ENCODE measurements at regions not wholly inside any gene's neighbourhood (a gene's known extent, or its start where the extent isn't known, plus 50 kb on each side); places are given as distances from the start of the nearest gene placed in this dataset.
A peak's percentile ranks its signal among the peaks of the same experiment; 100 is the strongest.
"Not testable (repeated sequence)": the region's sequence is repeated elsewhere in the genome, so short reads cannot be mapped to it uniquely, and the experiment has no call there.

DNA sequence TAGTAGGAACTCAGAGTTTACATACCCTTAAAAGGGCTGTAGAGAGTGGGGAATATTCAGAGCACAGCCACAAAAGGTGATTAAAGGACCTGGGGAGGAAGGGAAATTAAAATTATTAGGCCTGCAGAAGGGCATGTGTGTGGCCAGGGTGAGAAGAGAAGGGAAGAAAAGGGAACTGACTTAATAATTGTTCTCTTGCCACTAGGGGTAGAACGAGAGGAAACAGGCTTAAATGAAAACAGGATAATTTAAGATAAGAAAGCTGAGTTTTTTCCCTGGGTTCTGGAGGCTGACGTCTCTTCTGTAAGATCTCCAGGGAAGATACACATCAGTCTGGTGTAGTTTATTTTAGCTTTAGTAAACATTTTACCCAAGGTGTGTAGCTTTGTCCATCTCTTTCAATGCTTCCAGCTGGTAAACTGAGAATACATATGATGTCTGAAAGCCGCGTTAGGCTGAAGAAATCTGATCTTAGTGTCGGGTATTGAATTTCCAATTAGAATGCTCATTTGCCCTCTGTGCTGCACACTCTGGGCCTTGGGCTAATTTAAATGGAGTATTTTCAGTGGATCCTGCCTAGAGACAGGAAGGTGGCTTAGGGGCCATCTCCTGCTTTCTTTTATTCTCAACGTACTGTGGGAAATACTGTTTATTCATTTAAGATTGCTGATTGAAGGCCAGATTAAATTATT, 416.8 kb downstream of the TMEM38B start:
- no peak for DNase-seq

DNA sequence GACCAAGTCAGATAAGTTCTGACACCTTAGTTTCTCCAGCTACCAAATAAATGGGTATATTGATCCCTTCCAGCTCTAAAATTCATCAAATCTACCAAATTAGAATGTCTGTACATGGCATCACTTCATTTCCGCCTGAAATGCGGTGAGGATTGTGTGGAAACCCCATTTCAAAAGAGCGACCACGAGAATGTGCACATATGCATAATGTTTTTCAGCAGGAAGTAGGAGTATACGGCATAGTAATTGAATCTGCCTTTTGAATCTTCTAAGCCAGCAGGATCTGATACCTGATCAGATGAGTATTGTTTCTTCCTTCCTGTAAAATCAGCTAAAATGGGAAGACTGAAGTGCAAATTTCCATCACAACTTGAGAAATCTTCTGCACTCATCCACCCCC, 418.6 kb downstream of the TMEM38B start:
- DNase-seq: no peak

DNA sequence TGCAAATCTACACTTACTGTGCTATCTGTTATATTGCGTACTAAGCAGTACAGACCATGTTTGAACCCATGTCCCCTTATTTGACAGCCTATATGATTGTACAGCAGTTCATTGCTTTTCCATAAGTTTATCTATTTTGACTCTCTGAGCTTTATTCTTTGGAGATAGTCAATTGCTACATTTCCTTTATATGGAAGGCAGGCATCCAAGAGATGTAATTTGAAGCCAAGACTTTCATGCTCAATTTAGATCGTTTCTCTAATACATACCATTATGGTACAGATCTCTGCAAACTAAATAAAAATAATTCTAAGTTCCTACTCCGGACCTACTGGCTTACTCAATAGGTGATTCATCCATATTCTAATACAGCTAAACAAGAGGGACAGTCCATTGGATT, 424.8 kb downstream of the TMEM38B start:
- no peak for DNase-seq

DNA sequence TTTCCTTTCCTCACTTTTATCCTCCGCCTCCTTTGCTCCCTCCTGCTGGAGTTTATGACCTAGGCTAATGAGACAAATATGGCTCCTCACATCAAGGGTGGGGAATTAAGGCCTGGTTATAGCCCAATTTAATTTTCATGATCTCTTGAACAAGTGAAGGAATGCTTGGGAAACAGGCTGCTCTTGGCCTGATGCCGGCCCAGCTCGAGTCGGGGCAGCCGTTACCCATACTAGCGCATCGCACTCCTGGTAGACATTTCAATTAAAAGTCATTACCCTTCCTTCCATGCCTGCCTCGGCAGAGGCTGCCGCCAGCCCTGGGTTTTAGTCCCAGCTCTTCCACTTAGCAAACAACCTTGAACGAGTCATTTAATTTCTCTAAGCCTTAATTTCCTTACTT, 425.7 kb downstream of the TMEM38B start:
- no peak for DNase-seq

DNA sequence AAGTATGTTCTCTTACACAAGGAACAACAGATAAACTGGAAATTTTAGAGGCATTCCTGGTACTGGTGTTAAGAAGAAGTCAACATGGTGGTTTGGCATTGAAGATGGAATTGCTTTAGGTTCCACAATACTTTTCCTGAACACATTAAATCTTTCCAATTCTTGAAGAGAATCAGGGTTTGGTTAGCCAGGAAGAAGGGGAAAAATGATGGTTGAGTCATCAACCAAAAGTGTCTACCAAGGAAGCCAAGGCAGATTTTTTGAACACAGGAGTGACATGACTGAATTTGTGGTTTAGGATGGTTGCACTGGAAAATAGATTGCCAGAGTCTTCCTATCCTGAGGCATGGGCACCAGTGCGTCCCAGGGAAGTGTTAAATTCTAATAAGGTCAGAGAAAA, 433.4 kb downstream of the TMEM38B start:
- DNase-seq: no peak

DNA sequence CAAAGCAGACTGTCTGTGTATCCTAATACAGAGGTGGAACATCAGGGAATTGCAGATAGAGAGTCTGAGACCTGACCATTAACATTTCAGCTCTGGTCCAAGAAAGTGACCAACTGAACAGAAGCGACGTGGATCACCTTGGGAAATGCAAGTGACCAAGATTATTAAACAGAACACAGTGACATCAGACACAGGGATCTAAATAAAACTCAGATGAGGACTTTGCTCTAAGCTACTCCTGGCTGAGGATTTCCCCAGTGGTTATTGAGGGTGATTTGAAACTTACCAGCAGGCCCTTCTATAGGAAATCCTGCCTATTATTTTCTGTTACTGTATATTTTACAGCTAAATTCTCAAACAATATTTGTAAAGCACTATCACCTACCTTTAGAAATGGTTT, 436.0 kb downstream of the TMEM38B start:
- DNase-seq: no peak

DNA sequence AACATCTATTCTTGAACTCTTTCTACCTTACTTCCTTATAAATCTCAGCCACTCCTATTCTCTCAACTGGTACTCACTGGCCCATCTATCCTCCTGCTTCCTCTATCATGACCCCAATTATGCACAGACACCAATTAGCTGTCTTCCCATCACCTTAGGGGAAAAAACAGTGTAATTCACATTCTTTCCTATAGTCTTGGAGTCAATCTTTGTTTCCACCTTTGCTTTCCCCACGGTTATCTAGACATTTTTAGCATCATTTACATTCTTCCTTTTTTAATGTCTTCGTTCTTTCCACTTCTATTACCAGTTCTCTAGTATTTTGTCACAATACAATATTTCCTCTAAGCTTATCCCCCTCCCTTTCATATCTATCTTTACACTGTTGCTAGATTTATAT, 449.4 kb downstream of the TMEM38B start:
- DNase-seq: no peak

DNA sequence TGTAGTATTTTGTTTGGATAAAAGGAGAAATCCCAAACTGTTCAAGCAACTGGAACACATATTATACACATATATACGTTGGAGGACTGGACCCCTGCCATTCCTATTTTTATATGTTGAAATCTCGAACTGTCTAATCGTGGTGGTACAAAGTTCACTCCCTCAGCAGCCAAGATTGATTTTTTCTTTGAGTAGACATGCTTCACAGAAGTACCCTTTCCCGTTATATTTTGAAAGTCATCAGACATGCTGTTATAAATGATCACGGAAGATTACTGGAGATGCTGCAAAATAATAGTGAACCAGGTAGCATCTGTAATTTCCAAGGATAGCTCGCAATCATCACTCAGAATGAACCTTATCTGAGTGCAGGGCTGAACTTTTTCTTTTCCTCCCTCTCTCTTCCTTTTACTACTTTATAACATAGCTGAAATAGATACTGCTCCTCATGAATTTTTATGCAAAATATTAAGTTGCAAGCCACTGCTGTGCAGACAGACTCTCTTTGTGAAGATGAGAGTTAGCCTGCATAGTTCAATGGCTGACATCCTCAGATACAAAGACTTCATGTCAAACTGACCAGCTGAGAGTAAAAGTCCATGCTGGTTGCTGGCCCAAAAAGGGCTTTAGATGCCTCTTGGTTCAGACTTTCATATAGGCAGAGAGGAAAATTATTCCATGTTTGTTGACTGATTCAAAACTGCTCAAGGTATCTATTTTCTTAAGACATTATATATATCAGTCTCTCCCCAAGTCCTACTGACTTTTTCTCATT, 451.9 kb downstream of the TMEM38B start:
- DNase-seq: no peak

DNA sequence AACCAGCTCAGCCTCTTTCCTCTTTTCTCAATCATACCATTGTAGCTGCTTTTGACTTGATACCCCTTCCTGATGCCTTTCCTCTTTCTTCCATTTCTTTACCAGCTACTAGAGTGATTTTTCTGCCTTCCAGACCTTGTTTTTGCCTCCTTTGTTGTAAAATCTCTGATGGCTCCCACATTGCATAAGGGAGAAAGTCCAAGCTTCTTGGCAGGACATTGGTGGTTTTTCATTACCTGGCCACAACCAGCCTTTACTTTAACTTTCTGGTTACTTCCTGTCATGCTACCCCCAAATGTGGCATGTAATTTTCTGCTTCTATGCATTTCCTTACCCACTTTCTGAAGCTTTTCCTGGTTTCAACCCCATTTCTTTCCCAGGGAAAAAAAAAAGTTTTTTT, 452.5 kb downstream of the TMEM38B start:
- DNase-seq: no peak

DNA sequence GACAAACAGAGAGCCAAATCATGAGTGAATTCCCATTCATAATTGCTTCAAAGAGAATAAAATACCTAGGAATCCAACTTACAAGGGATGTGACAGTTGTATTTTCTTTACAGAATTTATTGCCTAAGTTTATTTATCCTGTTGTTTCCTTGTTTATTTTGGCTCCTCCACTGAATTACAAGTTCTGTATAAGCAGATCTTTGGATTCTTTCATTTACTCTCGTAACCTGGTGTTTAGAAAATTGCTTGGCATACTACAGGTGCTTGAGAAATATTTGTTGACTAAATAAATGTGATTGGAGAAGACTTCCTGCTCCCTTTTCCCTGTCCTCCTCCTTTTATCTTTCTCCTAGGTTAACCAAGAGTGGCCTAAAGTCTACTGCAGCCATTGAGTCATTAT, 455.6 kb downstream of the TMEM38B start:
- DNase-seq: no peak

DNA sequence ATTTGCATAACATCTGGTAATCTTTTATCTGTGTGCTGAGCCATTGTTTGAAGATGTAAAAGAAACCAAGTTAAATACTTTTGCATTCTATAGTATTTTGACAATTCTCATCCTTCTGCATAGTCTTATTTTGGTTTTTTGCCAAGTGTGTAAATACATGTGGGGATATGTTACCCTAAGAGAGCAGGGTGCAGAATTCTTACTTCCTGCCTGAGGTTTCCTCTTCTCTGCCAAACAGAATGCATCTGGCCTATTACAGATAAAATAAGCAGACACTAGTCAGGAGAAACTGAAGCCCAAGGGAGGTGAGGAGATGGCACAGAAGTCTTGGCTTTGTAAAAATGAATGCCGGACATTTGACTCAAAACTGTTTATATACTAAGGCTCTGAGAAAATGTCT, 462.1 kb downstream of the TMEM38B start:
- DNase-seq: no peak

DNA sequence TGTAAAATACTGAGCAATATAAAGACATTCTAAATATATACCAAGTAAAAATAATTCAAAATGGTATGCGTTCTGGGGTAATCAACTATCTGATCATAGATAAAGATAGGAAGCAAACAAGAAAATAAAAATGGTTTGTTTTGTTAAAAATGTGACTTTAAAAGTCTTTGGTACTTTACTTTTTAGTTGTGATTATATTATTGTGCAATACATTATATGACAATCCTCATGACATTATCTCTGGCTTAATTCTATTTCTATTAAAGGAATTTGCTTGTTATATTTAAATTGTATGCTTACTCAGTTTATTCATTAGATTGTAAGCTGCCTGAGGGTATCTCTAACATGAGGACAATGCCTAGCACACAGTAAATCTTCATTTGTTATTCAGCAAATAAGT, 477.9 kb downstream of the TMEM38B start:
- no peak for DNase-seq

DNA sequence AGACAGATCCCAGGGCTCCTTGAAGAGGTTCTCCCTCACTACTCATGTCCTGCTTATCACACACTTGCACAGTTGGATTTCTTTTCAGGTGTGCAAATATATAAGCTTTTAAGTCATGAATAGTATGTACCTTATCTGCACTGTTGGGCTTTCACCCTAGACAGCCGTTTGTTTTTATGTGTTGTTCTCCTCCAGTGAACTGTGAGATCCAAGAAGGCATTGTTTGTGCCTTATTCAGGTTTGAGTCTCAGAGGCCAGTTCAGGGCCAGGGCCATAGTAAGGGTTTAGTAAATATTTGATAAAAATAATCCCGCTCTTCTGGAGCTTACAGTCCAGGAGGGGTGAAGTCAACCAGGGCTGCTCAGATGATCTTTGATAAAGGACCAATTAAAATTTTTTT, 480.0 kb downstream of the TMEM38B start:
- no peak for DNase-seq

DNA sequence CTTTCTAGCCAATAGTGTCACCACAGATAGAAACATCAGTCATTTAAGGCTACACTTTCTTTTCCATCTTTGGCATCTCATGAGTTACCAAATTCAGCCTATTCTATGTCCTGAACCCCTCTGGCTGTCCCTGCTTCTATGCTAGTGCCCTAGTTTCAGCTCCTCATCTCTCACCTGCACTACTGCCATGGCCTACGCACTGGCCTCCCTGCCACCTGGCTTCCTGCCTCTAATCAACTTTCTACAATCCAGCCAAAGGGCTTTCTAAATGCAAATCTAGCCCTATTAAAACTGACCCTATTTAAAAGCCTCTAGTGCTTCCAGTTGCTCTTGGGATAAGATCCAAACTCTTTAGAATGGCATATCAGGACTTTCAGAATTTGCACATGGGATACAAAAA, 482.9 kb downstream of the TMEM38B start:
- DNase-seq: no peak

DNA sequence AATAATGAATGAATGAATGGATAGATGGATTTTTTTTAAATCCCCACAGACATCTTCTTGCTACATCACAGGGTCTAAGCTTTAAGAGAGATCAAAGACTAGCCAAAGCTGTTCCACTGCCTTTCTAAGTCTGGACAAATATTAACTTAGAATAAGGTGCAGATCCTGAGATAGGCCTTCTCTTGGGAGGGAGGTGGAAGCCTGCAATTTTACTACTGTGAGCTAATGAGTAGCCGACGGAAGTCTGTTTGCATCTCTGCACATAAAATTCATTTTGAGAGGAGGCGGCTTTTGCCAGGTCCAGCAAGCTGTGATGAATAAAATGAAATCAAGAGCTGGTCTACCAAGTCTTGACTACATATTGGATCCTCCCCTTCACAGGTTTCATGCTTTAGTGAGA, 484.9 kb downstream of the TMEM38B start:
- no peak for DNase-seq

DNA sequence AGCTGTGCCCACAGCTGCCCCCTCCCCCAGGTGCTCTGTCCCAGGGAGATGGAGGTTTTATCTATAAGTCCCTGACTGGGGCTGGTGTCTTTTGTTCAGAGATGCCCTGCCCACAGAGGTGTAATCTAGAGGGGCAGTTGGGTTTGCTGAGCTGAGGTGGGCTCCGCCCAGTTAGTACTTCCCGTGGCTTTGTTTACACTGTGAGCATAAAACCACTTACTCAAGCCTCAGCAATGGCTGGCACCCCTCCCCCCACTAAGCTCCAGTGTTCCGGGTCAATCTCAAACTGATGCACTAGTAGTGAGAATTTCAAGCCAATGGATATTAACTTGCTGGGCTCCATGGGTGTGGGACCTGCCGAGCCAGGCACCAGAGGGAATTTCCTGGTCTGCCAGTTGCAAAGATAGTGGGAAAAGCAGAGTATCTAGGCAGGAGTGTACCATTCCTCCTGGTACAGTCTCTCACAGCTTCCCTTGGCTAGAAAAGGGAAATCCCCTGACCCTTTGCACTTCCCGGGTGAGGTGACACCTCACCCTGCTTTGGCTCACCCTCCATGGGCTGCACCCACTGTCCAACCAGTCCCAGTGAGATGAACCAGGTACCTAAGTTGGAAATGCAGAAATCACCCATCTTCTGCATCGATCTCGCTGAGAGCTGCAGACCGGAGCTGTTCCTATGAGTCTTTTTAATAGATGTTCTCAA, 509.6 kb downstream of the TMEM38B start:
- not testable (repeated sequence) for DNase-seq

DNA sequence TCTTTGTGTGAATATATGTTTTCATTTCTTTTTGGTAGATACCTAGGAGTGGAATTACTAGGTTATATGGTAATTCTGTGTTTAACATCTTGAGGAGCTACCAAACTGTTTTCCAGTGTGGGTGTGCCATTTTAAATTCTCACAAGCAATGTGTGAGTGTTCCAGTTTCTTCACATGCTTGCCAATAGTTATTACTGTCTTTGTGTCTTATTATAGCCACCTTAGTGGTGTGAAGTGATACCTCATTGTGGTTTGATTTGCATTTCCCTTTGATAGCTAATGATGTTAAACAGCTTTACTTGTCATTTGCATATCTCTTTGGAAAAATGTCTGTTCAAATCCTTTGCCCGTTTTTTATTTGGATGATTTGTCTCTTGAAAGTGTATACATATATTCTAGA, 513.0 kb downstream of the TMEM38B start:
- no peak for DNase-seq

DNA sequence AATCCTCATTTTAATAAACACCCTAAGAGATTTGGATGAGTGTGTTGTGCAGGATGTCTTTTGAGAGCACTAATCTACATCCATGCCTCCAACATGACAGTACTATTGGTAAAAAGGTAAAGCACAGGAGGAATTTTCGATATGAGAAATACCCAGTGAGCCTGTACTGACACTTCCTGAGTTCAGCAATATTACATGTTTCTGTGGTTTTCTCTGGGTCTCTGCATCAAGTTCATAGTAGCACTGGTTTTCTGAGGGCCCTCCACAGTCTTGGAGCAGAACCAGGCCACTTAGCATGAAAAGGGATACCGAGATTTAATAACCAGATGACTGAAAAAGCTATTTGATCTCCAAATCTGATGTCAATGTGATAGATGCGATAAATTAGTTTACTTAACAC, 524.1 kb downstream of the TMEM38B start:
- DNase-seq: no peak

DNA sequence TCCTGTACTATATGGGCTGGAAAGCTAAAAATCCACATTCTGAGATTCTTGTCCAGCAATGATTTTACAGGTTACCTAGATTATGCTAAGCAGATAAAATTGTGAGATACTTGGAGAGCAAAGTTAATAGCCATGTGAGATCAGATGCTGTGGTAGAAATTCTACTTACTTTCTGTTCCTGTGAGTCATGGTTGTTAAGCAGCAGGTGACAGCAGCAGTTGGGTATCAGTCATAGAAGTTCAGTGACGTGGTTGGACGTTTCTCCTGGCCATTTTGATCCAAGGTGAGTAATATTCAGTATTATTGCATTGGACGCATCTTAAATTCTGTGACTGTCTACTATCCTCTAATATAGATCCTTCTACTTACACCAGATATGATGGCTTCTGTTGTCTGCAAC, 524.5 kb downstream of the TMEM38B start:
- DNase-seq: peak in 1 of 5 donors; percentile 7

DNA sequence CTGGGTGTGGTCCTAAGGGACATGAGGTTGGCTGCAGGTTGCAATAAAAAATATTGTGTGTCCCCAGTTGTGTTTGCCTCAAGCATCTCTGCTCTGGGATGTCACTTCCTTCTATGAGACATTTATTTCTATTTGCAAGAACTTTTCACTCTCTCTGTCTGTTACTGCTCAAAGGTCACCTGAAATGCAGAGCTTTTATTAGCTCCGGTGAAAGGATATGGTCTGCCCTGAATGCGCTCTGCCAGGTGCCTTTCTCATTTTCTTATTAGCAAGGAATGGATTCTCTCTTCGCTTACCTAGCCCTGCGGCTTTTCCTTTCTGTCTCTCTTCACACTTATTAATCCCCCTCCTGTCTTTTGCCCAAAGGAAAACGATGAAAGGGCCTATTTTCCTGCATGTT, 526.1 kb downstream of the TMEM38B start:
- DNase-seq: no peak

DNA sequence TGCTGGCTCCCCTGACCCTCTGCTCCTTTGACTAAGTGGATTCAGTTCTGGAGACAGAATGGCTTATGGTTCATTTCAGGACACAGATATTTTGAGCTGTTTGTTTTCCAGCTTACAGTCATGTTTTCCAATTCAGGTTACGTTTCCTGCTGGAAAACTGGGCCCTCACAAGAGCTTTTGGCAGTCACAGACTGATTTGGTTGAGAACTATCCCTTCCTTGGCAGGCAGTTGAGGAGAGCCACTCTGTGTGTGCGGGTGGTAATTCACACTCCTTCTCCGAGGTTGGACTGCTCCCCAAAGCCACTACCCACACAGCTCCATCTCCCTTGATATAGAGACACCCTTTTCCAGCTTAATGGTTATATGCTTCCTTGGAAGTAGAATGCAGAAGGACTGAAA, 534.5 kb downstream of the TMEM38B start:
- DNase-seq: no peak

DNA sequence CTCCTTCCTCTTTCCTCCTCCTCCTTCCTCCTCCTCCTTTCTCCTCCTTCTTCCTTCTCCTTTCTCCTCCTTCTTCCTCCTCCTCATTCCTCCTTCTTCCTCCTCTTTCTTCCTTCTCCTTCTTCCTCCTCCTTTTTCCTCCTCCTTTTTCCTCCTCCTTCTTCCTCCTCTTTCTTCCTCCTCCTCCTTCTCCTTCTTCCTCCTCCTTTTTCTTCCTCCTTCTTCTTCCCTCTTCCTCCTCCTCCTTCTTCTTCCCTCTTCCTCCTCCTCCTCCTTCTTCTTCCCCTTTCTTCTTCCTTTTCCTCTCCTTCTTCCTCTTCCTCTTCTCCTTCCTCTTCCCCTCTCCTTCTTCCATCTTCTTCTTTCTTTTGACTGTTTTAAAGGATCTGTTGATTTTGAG, 538.8 kb downstream of the TMEM38B start:
- no peak for DNase-seq

DNA sequence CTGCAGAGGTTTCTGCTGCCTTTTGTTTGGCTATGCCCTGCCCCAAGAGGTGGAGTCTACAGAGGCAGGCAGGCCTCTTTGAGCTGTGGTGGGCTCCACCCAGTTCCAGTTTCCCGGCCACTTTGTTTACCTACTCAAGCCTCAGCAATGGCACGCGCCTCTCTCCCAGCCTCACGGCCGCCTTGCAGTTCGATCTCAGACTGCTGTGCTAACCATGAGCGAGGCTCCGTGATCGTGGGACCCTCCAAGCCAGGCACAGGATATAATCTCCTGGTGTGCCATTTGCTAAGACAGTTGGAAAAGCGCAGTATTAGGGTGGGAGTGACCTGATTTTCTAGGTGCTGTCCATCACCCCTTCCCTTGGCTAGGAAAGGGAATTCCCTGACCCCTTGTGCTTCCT, 566.6 kb downstream of the TMEM38B start:
- not testable (repeated sequence) for DNase-seq

DNA sequence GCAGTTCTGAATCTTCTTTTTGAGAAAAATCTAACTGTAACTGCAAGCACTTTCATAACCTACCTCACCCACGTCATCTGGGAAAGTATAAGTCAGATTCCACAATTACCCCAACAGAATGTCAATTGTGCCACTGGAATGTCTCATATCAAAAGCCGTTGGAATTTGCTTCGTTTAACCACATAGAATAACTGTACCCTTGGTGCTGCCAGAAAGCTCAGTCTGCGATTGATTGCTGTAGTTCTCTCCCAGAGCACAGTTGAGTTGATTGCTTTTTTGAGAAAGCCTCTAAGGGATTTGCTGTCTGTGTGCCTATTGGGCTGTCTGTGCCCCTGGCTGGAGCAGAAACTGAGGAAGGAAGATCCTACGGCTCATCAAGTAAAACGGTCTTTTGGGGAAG, 583.6 kb downstream of the TMEM38B start:
- no peak for DNase-seq

Measured in T-helper 1 cell (primary cell).